ENCODE measurements at regions not wholly inside any gene's neighbourhood (a gene's known extent, or its start where the extent isn't known, plus 50 kb on each side); places are given as distances from the start of the nearest gene placed in this dataset.

GRCh38 chr11:70871881-70872280 lies 380.5 kb downstream of the SHANK2 start:
- DNase-seq (ENCODE audit: low read depth in 2 of 2): no peak

- DNase-seq (ENCODE audit: low read depth in 2 of 2): no peak
Measured at GRCh38 chr11:70872299-70872698, 380.1 kb downstream of the SHANK2 start.

GRCh38 chr11:70872955-70873735 lies 379.2 kb downstream of the SHANK2 start:
- no peak for DNase-seq (ENCODE audit: low read depth in 2 of 2)

DNA sequence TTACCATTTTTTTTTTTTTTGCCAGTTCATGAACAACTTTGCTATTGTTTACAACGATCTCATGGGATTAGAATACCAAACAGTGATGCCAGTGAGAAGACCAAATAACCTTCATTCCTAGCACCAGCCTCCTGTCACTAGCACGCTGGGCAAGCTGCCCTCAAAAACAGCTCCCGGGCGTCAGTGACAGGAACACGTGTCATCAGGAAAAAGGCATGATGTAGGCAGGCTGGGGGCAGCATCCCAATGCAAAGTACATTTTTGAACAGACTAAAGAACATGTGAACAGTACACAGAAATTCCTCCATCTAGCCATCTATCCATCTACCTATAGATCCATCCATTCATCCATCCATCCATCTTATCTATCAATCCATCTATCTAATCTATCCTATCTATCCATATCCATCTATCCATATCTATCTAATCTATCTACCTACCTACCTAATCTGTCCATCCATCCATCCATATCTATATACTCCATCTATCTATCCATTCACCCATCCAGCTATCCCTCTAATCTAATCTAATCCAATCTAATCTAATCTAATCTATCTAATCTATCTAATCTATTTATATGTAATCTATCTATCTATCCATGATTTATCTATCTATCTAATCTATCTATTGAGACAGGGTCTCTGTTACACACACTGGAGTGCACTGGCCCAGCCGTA lies 378.5 kb downstream of the SHANK2 start:
- no peak for DNase-seq (ENCODE audit: low read depth in 2 of 2)

GRCh38 chr11:70876685-70877084 lies 375.7 kb downstream of the SHANK2 start:
- no peak for DNase-seq (ENCODE audit: low read depth in 2 of 2)

DNA sequence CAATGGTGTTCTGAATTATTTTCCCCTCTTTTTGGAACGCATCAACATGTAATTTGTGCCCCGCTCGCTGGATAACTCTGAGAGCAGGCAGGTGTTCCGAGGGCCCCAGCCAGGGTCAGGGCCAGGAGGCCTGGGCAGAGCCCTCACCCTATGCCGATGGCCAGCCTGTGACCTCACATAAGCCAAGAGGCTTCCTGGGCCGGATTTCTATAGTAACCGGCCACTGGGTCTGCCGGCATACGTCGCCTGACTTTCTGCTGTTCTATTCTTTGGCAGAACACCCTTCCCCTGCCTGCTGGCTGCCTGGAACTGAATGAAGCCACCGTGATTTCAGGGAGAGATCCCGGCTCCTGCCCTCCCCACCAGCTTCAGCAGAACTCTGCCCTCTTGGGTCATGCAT lies 375.2 kb downstream of the SHANK2 start:
- DNase-seq (ENCODE audit: low read depth in 2 of 2): no peak

DNA sequence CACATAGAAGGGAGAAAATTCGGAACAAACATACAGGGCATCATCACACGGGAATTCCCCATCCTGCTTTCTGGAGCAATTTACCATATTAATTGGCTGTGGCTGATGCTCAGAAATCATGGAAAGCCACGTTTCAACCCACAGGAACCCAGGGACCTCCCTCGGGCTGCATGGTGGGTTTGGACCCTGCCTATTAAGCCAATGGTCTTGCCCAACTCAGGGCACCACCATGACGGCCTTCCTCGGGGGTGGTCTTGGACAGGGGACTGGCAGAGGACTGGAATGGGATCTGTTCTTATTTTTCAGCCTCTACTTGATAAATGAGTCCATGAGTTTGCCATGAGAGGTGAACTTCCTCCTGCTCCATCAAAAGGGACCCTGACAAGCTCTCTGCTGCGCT lies 374.0 kb downstream of the SHANK2 start:
- no peak for DNase-seq (ENCODE audit: low read depth in 2 of 2)

- no peak for DNase-seq (ENCODE audit: low read depth in 2 of 2)
Measured at GRCh38 chr11:70879601-70880285, 372.6 kb downstream of the SHANK2 start.

GRCh38 chr11:70880416-70880815 lies 372.0 kb downstream of the SHANK2 start:
- DNase-seq (ENCODE audit: low read depth in 2 of 2): no peak

DNA sequence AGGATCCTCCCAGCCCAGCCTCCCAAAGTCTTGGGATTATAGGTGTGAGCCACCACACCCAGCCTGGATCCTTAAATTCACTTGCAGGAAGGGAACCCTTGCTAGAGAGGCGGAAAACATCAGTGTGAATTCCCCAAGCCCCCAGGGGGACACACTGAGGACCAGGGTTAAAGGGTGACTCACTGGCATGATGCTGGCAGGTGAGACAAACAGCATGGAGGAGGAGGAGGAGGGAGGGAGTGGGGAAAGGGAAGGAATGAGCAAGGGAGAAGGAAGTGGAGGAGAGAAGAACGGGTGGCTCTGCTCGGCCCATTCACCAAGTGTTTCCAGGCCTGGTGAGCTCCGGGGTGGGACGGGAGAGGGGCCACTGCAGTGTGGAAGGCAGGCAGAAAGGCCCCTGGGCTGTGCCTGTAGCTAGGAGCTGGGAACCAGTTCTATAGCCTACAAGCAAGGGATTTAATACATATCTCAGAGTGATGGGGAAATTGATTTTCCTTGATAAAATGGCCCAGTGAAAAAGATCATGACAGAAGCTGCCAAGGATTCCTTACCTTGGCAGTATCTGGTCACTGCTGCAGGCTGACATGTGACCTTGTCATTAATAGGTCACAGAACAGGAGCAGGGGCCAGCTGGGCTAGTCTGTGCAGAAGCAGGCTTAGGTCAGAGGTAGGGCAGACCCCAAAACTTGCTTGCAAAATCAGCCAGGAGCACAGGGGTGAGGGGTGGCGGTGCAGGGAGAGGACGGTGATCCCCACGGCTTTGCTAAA lies 370.2 kb downstream of the SHANK2 start:
- no peak for DNase-seq (ENCODE audit: low read depth in 2 of 2)

GRCh38 chr11:70882716-70883085 lies 369.7 kb downstream of the SHANK2 start:
- DNase-seq (ENCODE audit: low read depth in 2 of 2): no peak

GRCh38 chr11:70883323-70883940 lies 368.9 kb downstream of the SHANK2 start:
- no peak for DNase-seq (ENCODE audit: low read depth in 2 of 2)

GRCh38 chr11:70883973-70884623 lies 368.3 kb downstream of the SHANK2 start:
- no peak for DNase-seq (ENCODE audit: low read depth in 2 of 2)

- DNase-seq (ENCODE audit: low read depth in 2 of 2): no peak
Measured at GRCh38 chr11:70885281-70886231, 366.8 kb downstream of the SHANK2 start.

DNA sequence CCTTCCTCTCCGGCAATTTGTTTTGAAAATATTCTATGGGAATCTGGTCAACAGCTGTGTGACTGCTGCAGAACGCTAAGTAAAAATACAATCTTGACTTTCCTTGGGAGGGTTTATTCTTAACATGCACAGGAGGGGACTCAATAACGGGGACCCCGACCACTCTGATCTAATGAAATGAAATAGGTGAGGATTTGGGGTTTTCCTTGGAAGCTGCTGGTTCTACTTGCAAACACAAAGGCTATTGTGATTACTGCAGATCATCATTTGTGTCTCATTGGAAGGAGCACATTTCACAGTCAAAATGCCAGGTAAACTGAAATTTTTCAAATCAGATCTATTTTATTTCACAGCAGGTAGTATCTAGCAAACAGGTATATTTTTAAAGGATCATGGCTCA lies 366.1 kb downstream of the SHANK2 start:
- no peak for DNase-seq (ENCODE audit: low read depth in 2 of 2)

- DNase-seq (ENCODE audit: low read depth in 2 of 2): no peak
Measured at GRCh38 chr11:70886676-70887541, 365.5 kb downstream of the SHANK2 start.

GRCh38 chr11:70887542-70887827 lies 364.9 kb downstream of the SHANK2 start:
- no peak for DNase-seq (ENCODE audit: low read depth in 2 of 2)

DNA sequence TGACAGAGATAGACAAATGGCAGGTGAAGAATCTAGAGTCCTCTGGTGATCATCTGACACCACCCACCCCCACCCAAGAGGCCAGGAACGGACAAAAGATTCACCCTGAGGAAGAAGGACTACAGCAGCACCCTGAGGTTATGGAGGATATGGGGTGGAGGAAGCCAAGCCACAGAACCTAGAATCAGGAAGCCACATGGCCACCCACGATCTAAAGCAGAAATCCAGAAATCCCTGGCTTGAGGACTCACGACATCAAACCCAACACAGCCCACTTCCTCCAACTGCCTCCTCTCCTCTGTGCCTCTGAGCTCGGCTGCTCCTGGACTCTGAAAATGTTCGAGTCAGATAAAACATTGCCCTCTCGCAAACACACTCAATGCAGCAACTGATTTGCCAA lies 364.3 kb downstream of the SHANK2 start:
- DNase-seq (ENCODE audit: low read depth in 2 of 2): no peak

DNA sequence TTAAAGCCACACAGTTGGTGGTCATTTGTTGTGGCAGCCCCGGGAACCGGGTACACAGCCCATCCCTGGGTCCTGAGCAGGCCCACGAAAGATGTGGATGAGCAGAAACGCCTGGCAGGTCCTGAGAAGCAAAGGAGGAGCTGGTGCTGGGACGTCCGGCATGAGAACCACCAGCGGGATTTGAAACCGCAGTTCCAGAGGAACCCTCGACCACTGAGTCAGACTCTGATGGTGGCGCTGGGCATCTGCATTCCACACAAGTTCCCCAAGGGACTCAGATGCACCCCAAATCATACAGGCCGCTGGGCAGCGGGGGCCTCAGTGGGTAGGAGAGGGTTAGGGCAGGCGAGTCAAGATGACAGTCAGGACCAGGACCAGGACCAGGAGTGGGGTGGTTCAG lies 363.0 kb downstream of the SHANK2 start:
- no peak for DNase-seq (ENCODE audit: low read depth in 2 of 2)
